Epithelial cell of proximal tubule (primary cell): ENCODE measurements at regions not wholly inside any gene's neighbourhood (a gene's known extent, or its start where the extent isn't known, plus 50 kb on each side); places are given as distances from the start of the nearest gene placed in this dataset.

Source experiments
- DNase-seq: peaks from one replicate; pipeline ENCODE4 v3.0.0-alpha.2; 2011; ENCODE audit warnings: low read depth
- H3K4me3 ChIP-seq: 2 replicates; pipeline ENCODE4 v1.5.1; 2011; ENCODE audit warnings: low read depth, mild to moderate bottlenecking, low read length
- CTCF ChIP-seq: conservative IDR thresholded peaks from 2 replicates; pipeline ENCODE4 v1.5.1; 2012; ENCODE audit warnings: low read depth, mild to moderate bottlenecking, low read length

- no peak for DNase-seq
- no peak for TF ChIP-seq CTCF
- H3K4me3 ChIP-seq = no peak overlapping the region
These were observed 819.3 kb downstream of the BRINP3 start for GRCh38 chr1:189658381-189658780.

GRCh38 chr1:189659731-189660130 is 817.9 kb downstream of the BRINP3 start:
- H3K4me3 ChIP-seq = no peak overlapping the region
- DNase-seq = no peak
- no peak for TF ChIP-seq CTCF

DNA sequence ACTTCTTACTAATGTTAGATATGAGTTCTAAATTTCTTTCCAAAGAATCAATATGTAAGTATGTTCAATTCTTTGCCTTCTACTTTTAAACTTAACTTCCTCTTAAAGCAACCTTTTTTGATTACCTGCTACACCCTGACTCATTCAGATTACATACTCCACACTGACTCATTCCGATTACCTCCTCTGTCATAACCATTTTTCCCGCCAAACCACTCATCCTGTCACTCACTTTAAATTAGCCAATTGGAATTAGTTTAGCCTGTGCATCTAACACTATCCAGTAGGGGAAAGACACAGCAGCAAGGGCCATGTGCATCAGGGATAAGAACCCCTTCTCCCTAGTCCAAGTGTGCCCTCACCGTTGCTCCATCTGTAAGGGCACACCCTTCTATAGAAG is 815.5 kb downstream of the BRINP3 start:
- TF ChIP-seq CTCF = no peak
- no peak for DNase-seq
- no peak overlapping the region for H3K4me3 ChIP-seq

GRCh38 chr1:189669846-189670245 is 807.8 kb downstream of the BRINP3 start:
- DNase-seq = no peak
- no peak for TF ChIP-seq CTCF
- H3K4me3 ChIP-seq = no peak overlapping the region

- TF ChIP-seq CTCF = no peak
These were observed 804.4 kb downstream of the BRINP3 start for GRCh38 chr1:189673217-189673616.

DNA sequence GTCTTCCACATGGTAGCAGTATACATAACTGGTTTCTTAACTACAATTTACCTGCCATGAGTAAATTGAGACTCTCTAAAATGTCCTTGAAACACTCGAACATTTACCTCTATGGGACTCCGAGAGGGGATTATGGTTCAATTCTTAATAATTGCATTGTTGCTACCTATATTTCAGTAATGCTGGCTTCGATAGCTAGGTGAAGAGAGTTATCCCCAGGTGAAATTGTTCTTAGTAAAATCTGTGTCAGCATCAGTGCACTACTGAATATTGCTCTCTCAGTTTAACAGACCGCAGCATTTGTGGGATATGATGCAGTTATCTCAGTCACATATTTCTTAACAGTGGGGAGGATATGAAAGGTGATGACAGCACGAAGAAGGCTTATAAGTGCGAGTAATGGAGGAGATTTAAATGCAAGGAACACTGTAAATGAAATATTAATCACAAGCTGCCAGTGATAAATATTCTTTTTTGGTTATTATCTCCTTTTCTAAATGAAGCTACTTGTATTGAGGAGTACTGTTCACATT is 801.9 kb downstream of the BRINP3 start:
- H3K4me3 ChIP-seq = no peak overlapping the region
- no peak for DNase-seq
- TF ChIP-seq CTCF = no peak

More at GRCh38 chr1:189673217-189673616, 804.4 kb downstream of the BRINP3 start:
- no peak for DNase-seq
- H3K4me3 ChIP-seq = no peak overlapping the region

GRCh38 chr1:189678779-189679178 is 798.9 kb downstream of the BRINP3 start:
- no peak overlapping the region for H3K4me3 ChIP-seq
- no peak for DNase-seq
- TF ChIP-seq CTCF = peak; percentile 56
